Muscle of back (tissue), 3 donors: ENCODE measurements at regions not wholly inside any gene's neighbourhood (a gene's known extent, or its start where the extent isn't known, plus 50 kb on each side); places are given as distances from the start of the nearest gene placed in this dataset.
"Not testable (repeated sequence)": the region's sequence is repeated elsewhere in the genome, so short reads cannot be mapped to it uniquely, and the experiment has no call there.

ENCODE experiments used
- DNase-seq, 3 donors: peaks; one replicate each; pipeline versions ENCODE4 v3.0.0 to v3.0.0-alpha.2; 2013

DNA sequence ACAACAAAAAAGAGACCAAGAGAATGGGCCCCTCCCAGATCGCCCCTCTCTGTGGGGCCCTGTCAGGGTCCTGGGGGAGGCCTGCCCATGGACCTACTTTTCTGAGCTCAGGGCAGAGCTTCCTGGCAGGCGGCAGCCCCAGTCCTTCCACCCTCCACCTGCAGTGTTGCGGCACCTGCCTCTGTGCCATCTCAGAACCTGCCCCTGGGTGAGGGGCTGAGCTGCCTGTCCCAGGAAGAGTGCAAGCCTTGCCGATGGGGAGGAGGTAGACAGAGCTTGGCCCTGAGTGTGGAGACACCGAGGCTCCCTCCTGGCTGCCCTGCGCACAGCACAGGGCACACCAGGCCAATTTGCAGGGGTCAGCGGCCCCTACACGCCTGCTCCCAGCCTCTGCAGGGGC is 67.5 kb downstream of the UNCX start:
- no peak for DNase-seq

DNA sequence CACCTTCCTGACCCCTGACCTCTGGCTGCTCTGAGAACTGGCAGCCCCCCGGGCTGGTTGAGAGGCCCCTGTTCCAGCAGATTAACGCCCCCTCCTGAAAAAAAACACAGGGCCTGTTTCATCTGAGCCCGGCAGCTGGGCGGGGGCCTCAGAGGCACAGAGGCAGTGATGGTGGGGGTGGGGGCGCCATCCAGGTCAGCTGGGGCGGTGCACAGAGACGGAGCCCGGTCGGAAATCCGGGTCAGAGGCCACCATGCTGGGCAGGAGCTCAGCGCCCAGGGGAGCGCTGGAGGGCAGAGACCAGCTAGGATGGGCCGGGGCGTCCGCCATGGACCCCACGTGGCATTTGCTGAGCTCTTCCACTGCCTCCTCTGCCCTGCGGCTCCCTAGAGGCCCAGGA is 68.0 kb downstream of the UNCX start:
- DNase-seq, result no peak

DNA sequence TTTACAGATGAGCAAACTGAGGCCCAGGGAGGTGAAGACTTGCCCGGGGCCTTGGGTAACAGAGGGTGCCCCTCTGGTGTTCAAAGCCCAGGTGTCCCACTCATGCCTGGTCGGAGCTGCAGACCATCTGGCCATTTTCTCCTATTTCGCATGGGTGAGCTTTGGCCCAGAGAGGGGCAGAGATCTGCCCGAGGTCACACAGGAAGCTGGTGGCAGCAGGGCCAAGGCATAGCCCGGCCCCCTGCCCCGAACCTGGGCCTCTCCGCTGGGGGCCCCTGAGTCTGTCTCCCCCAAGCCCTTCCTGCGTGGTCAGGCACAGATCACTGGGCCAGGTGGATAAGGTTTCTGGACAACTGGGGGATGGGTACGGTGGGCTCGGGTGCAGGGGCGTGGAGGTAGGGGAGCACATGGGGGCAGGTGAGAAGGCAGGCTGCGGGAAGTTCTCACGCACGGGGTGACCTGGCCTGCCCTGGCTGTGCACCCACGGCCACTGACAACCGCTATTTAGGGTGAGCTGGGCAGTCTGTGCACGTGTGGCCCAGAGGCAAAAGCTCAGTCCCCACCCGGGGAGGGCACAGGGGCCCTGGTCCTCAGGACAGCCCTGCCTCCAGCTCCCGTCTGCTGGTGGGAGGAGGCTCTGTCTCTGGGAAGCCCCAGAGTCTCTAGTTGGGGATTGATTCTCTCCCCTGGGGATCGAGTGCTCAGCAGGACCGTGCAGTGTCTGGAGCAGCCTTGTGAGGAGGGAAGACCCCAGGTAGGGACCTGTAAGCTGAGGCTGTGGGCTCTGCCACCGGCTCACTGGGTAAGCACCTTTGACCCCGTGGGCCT is 68.6 kb downstream of the UNCX start:
- DNase-seq, result no peak

DNA sequence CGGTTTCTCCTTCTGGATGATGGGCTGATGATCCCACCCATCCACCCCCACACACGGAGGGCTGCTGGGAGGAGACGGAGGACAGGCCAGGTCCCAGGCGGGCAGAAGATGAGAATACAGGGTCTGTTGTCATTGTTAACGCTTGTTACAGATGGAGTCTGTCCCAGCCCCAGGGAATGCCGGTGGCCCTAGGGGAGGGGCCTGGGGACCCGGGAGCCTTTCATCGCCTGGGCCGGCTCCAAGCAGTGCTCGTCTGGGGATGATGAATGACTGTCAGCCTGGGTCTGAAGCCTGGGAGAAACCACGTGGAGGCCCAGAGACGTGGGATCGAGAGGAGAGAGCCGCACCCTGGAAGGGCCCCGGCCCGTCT is 69.2 kb downstream of the UNCX start:
- no peak for DNase-seq

DNA sequence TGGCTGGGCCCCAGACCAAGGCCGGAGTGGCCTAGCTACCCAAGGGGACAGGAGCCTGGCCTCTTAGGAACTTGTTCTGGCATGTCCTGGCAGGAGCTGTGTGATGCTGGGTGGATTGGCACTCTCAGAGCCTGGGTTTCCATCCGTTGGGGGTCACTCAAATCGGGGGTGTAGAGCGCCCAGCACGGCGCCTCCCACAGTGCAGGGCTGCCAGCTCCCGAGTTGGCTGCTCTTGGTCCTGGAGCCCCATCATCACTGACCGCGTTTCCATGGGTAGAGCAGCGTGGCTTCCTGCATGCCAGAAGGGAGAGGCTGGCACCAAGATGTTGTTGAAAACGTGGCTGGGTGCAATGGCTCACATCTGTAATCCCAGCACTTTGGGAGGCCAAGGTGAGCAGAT is 70.3 kb downstream of the UNCX start:
- no peak for DNase-seq

DNA sequence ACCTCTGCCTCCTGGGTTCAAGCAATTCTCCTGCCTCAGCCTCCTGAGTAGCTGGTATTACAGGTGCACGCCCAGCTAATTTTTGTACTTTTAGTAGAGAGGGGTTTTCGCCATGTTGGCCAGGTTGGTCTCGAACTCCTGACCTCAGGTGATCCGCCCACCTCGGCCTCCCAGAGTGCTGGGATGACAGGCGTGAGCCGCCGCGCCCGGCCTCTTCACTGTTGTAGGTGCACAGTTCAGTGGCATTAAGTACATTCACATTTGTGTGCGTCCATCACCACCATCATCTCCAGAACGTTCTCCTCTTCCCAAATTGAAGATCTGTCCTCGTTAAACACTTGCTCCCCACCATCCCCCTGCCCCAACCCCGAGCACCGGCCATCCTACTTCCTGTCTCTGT is 71.3 kb downstream of the UNCX start:
- DNase-seq, result not testable (repeated sequence)

DNA sequence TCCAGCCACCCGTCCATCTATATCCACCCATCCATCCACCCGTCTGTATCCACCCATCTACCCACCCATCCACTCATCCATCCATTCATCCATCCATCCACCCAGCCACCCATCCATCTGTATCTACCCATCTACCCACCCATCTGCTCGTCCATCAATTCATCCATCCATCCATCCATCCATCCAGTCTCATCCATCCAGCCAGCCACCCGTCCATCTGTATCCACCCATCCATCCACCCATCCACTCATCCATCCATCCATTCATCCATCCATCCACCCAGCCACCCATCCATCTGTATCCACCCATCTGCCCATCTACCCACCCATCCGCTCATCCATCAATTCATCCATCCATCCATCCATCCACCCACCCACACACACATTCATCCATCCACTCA is 73.2 kb downstream of the UNCX start:
- no peak for DNase-seq

DNA sequence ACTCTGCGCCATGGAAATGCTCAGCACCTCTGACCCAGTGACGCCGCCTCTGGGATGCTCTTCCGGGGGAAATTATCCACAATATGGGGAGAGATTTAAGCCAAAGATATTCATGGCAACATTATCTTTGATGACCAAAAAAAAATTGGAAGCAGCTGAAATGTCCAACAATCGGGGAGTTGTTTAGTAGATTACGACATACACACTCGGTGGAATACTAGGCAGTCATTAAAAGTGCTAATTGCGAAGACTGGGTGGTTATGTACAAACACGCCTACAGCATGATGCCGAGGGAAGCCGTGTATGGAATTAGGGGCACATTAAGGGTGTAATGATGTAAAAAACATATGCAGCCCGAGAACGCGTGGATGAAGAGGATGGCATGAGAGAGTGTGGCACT is 75.2 kb downstream of the UNCX start:
- DNase-seq, result no peak

DNA sequence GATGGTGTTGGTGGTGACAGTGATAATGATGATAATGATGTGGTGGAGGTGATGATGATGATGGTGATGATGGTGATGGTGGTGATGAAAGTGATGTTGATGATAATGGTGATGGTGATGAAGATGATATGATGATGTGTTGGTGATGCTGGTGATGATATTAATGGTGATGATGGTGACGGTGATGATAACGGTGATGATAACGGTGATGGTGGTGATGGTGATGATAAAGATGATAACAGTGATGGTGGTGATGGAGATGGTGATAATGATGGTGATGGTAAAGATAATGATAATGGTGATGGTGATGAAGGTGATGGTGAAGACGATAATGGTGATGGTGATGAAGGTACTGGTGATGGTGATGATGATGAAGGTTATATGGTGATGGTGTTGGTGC is 76.6 kb downstream of the UNCX start:
- no peak for DNase-seq

DNA sequence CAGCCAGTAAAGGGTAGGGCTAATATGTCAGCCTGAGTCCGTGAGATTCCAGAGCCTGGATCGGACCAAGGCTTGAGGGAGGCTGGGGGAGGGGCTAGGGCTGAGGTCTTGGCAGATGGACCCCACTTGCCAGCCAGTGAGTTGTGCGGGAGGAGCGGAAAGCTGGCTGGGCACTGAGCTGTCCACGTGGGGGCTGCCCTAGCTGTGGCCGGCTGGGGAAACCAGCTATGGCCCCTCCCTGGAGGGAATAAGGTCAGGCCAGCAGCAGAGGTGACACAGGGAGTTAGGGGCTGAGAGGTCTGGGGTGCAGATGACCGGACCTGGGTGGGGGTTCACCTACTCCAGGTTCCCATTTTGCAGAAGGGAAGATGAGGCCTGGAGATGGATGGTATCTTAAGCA is 77.3 kb downstream of the UNCX start:
- DNase-seq, result no peak

DNA sequence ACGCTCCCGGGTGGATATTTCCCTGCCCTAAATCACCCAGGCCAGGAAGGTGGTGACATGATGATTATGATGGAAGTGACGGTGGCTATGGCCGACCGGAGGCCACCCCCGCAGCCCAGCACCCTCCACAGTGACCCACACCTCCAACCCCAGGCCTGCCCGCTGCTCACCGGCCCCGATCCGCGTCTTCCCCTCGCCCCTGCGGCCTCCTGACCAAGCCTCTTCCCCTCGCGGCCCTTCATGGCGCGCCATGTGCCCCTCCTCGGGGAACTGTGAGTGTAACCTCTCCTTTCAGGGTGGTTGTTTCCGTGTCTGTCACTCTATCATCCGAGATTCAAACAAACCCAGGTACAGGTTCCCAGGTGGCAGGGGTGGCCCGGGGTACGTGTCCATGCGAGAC is 78.3 kb downstream of the UNCX start:
- DNase-seq, result no peak

DNA sequence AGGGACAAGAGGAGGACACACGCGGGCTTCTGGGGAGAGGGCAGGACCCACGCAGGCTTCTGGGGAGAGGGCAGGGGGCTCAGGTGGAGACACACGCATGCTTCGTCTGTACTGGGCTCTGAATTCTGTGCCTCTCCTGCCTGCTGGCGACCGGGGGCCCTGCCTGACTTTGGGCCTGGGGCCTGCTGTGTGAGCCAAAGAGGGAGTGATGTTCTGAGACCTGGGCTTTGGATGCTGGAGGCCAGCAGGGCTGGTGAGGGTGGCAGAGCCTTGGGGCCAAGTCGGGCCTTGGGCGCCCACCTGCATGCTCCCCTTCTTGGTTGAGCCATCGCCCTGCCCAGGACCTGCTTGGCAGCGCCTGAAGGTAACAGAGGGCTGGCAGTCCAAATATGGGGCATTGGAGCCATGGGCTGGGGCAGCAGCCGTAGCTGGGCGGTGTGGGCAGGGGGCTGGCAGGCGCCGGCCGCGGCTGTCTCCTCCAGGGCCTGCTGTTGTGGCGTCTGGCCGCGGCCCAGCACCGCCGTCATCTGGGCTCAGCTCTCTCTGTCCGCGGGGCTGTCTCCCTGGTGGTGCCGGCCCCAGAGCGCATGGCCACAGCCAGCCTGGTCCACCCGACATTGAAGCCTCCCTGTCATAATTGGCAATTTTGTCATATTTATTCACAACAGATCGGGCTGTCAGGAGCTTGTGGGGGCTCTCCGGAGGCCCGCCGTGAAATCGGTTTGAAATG is 78.9 kb downstream of the UNCX start:
- DNase-seq, result peak in 1 of 3 donors; percentile 60

DNA sequence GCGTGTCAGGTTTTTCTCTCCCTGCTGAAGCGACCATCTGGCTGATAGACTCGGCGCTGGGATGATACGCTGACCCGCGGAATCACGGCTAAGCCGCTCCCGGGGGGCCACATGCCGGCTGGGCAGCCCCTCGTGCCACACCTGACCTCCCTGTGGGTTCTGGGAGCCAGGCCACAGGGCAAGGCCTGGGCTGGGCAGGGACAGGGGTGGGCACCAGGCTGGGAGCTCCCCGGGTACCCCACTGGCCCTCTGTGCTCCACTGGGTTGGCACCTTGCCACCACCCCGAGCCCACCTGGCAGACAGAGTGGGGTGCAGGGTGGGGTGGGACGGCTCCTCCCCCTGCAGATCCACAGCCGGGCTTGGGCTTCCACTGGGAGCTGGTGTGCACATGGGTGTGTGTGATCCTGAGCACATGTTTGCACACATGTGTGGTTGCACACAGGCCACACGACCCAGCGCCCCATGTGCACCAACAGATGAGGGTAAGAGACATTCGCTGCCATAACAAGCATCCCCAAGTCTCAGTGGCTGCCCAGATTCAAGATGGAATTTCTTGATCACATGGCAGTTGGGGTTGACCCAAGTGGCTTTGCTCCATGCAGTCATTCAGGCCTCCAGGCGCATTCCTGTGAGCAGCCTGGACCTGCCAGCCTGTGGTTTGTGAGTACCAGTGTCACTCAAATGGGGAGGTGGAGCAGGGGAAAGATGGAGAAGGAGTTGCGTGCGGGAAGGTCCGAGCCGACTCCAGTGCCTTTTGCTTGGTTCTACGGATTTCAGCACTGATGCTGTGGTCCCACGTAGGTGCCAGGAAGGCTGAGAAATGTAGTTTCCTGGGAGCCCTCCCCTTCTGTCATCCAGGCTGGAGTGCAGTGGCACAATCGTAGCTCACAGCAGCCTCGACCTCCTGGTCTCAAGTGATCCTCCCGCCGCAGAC is 79.7 kb downstream of the UNCX start:
- DNase-seq, result no peak

DNA sequence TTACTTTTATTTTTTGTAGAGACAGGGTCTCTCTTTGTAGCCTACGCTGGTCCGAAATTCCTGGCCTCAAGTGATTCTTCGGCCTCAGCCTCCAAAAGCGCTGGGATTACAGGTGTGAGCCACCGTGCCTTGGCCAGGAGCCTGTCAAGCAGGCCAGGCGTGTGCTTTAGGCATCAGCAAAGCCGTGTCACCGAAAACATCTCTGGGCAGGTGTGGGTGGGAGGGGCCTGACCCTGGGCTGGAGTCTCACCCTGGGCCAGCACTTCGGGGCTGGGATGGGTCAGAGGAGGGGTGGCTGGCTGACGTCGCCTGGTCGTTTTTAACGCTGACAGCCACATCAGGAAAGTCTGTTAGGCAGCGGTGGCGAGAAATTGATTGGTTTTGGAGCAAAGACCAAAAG is 80.9 kb downstream of the UNCX start:
- no peak for DNase-seq

DNA sequence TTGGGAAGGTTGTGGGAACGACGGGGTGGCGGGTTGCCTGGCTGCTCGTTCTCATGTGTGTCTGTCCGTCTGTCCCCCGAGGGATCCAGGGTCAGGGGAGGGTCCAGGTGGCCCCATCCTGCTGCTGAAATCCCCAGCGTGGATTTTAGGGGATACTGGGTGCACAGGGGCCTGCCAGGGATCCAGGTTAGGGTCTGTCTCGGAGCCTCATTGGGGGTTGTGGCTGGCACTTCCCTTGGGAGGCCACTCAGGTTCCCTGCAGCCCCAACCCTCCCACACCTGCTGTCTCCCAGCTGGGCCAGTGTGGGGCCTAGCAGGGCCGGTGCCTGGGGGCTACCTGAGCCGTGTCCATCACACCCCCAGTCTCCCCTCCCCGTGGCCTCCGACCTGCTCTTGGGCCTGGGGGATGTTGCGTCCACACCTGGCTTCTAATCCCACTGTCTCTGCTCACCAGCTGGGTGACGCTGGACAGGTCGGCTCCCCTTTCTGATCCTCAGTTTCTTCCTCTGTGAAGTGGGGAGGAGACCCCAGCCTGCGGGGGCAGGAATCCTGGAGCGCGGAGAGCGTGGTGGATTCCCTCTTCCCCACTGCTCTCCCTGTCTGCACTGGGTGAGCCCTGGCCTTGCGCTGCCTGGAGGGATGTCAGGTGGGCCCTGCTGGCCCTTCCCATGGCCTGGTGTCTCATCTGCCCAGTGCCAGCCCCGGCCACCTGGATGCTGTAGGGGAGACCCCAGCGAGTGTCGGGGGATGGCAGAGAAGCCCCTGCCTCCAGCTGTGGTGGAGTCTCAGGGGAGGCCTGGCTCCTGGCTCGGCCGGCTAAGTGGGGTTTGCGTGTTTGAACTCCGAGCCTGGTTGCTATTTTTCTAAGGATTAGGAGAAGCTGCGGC is 81.6 kb downstream of the UNCX start:
- no peak for DNase-seq

DNA sequence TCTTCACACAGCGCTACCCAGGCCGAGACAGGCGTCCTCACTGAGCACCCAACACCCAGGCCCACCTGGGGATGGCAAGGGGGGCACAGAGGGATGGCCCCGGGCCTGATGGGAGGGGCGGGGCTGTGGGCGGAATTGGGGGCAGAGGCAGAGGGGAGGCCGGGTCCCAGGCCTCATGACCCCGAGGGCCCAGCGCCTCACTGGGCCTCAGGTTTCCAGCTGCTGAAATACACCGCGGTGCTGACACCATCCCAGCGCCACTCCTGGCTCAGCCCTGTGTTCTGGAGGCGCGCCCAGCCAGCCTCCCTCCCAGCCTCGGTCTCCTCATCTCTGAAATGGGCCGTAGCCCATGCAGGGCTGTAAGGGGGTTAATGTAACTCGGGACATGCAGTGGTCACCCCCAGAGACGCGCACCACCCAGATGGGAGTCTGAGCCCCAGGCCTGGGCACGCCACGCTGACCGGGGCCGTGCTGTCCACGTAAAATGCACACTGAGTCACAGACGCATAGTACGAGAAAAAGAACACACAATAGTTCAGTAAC is 82.3 kb downstream of the UNCX start:
- no peak for DNase-seq

DNA sequence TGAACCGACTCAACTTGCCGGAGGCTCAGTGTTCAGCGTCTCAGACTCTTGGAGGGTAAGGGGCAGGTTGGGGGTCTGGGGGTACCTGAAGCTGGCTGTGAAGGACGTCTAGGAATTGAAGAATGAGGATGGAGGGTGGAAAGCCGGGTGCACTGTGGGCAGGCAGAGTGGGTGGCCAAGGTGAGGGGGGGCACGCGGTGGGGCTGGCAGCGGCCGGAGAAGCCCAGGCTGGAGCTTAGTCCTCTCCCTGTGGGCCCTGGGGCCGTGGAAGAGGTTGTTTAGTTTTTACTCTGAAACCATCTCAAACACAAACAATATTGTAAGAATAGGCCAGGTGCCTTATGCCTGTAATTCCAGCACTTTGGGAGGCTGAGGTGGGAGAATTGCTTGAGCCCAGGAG is 83.4 kb downstream of the UNCX start:
- no peak for DNase-seq

DNA sequence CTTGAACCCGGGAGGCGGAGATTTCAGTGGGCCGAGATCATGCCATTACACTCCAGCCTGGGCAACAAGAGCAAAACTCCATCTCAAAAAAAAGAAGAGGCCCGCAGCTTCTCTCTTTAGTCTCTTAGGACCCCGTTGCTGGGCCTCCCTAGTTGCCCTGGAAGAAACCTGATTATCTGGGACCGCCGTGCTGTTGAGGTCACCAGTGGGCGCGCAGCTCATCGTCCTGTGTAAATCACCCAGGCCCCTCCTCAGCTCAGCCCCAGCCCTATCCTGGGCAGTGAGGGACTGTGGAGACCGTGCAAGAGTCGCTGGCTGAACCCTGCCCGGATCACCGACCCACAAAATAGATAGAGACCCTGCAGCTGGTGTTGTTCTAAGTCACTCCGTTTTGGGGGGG is 85.0 kb downstream of the UNCX start:
- DNase-seq, result no peak

DNA sequence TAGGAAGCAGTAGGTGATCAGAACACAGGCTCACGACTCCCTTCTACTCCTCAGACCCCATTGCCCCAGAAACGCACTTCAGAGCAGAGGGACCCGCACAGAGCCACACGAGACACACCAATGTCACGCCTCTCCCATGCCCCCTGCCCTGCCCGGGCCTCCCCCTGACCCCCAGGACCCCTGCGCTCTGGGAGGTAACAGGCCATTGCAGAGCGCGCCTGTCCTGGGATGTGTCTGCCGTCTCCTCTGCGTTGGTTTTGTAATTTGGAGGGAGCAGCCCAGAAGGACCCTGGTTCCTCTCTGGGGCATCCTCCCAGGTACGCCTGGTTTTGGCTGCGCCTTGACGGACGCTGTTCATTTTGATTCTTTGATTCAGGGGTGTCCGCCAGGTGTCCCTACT is 85.4 kb downstream of the UNCX start:
- DNase-seq, result no peak

DNA sequence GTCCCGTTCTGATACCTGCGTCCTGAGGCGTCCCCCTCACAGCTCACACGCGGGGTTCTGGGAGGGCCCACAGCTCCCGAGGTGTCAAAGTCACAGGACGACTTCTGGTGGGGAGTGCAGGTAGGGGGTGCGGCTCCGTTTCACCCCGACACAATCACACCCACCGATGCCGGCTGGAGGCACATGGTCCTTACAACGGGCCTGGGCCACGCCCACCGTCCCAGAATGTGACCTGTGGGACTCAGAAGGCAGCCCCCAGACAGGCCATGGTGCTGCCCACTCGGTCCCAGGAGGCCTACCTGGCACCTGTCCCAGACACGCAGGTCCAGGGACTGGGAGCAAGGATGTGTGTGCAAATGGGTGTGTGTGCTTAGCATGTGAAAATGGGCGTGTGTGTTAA is 86.0 kb downstream of the UNCX start:
- DNase-seq, result no peak

DNA sequence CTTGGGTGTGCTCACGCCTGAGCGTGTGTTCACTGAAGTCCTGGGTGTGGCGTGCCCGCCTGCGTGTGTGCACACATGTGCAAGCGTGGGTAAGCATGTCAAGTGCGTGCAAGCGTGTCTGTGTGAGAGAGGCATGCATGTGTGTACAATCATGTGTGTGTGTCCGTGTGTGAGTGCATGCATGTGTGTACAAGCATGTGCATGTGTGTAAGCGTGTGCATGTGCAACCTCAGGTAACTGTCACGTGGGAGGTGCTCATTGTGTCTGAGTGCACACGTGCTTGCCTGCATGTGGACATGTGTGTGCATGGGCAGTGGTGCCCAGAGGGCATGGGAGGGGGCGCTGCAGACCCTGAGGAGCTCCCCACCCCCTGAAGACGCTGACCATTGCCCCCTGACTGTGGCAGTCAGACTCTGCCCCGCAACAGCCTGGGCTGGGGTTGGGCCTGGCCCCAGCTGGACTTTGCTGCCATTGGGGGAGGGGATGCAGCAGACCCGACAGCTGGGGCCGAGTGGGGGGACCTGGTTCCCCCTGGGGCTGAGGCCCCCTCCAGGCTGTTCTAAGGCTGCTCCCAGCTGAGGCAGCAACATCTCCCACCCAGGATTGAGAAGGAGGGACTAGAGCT is 88.1 kb downstream of the UNCX start:
- no peak for DNase-seq
